Retinal pigment epithelial cell (primary cell): ENCODE measurements at regions not wholly inside any gene's neighbourhood (a gene's known extent, or its start where the extent isn't known, plus 50 kb on each side); places are given as distances from the start of the nearest gene placed in this dataset.
"Not testable (repeated sequence)": the region's sequence is repeated elsewhere in the genome, so short reads cannot be mapped to it uniquely, and the experiment has no call there.

Experiments
- DNase-seq: peaks from one replicate; pipeline ENCODE4 v3.0.0-alpha.2; 2010; ENCODE audit warnings: low read depth
- H3K4me3 ChIP-seq: 2 replicates; pipeline ENCODE4 v1.5.1; 2011; ENCODE audit warnings: mild to moderate bottlenecking, low read length, control low read depth, moderate library complexity
- TF ChIP-seq, protein P1 (sequence below): conservative IDR thresholded peaks from 2 replicates; pipeline ENCODE4 v1.5.1; 2011; ENCODE audit warnings: low read depth, low read length, control low read depth, inconsistent platforms

DNA sequence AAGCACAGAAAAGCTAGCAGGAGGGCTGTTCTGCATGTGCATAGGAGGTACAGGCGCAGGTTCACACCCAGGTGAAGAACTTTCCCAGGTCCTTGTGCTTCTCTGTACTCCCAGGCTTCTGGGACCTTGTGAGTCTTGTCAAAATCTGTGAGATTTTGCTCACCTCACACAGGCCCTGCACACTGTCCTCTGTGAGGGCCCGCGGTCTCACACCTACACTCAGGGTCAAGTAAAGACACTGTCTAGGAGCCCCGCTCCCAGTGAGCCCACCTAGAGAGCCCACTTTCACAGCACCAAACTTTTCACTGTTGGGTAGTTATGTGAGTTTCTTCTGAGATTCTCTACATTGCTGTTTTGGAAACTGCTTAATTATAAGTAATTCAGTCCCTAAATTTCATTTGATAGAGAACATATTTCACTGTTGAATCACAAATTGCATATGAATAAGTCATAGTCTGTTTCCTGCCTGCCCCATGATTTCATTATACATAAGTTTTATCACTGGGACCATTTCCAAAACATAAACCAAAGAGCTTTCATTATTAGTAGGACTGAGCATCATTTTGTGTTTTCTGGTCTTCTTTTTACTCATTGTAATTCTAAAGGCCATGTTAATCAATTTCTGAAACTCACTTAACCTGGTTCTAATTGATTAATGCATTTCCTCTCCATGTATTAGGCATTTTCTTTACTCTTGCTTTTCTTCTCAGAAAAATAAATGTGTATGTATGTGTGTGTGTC, 234.2 kb upstream of the SPOPL start:
- peak; percentile 72 for DNase-seq
- TF ChIP-seq, protein P1, sequence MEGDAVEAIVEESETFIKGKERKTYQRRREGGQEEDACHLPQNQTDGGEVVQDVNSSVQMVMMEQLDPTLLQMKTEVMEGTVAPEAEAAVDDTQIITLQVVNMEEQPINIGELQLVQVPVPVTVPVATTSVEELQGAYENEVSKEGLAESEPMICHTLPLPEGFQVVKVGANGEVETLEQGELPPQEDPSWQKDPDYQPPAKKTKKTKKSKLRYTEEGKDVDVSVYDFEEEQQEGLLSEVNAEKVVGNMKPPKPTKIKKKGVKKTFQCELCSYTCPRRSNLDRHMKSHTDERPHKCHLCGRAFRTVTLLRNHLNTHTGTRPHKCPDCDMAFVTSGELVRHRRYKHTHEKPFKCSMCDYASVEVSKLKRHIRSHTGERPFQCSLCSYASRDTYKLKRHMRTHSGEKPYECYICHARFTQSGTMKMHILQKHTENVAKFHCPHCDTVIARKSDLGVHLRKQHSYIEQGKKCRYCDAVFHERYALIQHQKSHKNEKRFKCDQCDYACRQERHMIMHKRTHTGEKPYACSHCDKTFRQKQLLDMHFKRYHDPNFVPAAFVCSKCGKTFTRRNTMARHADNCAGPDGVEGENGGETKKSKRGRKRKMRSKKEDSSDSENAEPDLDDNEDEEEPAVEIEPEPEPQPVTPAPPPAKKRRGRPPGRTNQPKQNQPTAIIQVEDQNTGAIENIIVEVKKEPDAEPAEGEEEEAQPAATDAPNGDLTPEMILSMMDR = no peak
- H3K4me3 ChIP-seq = no peak overlapping the region

DNA sequence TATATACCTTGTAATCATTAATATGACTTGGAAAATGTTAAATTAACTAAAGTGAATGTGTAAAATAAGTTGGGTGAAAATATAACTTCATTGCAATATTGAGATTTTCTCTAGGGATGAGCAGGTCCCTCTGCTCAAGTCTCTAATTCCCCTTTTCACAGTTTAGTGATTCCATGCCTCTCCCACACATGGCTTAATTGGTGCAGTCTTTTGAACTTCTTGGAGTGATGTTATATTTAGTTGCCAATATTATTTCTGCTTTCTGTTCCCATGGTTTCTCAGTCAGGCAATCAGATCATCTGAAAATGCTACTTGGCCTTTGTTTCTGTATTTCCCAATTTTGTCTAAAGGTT, 233.7 kb upstream of the SPOPL start:
- TF ChIP-seq, protein P1 = no peak
- no peak overlapping the region for H3K4me3 ChIP-seq
- no peak for DNase-seq

DNA sequence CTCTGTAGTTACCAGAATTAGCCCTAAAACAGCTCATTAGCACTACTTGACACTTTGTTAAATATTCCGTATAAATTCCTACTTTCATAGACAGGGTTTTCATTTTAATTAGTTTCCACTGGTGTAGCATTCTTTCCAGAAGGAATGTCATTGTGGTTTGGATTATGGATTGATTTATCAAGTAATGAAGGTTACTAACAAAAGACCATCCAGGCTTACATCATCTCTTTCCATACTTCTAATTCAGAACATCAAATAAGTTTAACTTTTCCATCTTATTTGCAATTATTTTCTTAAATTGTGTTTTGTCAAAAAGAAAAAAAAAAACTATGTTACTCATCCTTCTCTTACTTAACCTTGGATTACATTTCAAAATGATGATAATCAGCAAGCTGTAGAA, 231.8 kb upstream of the SPOPL start:
- DNase-seq = peak; percentile 87
- TF ChIP-seq, protein P1 = no peak
- no peak overlapping the region for H3K4me3 ChIP-seq

DNA sequence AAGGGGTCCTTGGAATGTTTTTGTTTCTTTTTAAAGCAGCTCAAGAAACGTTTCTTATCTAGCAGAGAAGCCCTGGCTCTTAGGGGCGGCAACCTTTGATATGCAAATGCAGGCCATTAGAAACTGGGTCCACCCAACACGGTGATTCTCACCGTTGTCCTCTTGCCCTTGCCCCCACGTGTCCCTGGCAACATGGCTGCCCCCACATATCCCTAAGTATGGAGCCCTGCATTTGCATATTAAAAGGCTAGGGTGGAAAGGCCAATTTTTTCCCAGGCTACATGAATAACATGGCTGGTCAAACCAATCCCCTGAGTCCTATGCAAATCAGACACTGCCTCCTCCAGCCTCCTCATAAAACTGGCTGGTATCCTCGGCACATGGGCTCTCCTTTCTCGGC, 230.1 kb upstream of the SPOPL start:
- TF ChIP-seq, protein P1 = no peak
- DNase-seq = no peak

DNA sequence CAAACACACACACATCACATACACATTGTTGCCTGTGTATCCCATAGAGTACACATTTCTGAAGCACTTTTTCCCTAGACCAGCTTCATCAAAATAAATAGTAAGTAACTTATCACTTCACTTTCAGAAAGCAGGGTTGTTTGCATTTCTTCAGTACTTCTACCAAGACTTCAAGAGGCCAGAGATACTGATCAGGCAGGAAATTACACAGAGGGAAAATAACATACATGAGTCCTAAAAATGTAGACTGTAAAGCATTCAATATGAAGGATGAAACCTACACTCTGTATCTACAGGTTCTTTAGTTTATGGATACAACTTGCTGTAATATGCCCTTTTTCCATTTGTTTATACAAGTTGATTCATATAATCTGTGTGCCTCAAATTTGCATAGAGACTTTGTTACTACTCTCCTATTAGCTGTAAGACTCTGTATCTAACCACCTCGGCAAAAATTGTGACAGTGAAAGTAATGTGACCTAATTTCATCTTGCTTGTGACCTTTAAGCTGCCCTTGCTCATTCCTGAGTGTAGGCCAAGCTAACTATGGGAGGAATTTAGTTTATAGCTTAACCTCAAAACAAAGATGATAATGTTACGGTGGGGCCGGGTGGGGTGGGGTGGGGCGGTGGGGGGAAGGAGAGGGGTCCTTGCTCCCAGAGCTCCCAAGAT, 228.9 kb upstream of the SPOPL start:
- no peak for DNase-seq
- H3K4me3 ChIP-seq = no peak overlapping the region
- TF ChIP-seq, protein P1 = no peak

More for the DNA sequence above, 230.1 kb upstream of the SPOPL start:
- no peak overlapping the region for H3K4me3 ChIP-seq

DNA sequence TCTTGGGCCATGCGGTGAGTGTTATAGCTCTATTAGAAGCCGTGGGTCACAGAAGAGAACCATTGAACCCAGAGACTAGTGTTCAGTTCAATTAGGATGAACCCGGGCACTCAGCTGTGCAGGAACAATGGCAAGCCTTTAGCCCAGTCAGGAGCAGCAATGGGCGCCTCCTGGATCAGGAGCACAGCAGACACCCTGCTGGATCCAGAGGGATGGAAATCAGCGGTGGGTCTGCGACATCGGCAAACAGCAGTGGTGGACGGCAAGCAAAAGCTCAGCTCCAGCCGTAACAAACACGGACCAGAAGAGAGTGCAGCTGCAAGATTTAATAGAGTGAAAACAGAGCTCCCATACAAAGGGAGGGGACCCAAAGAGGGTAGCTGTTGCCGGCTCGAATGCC, 228.3 kb upstream of the SPOPL start:
- DNase-seq, H3K4me3 ChIP-seq: not testable (repeated sequence)

DNA sequence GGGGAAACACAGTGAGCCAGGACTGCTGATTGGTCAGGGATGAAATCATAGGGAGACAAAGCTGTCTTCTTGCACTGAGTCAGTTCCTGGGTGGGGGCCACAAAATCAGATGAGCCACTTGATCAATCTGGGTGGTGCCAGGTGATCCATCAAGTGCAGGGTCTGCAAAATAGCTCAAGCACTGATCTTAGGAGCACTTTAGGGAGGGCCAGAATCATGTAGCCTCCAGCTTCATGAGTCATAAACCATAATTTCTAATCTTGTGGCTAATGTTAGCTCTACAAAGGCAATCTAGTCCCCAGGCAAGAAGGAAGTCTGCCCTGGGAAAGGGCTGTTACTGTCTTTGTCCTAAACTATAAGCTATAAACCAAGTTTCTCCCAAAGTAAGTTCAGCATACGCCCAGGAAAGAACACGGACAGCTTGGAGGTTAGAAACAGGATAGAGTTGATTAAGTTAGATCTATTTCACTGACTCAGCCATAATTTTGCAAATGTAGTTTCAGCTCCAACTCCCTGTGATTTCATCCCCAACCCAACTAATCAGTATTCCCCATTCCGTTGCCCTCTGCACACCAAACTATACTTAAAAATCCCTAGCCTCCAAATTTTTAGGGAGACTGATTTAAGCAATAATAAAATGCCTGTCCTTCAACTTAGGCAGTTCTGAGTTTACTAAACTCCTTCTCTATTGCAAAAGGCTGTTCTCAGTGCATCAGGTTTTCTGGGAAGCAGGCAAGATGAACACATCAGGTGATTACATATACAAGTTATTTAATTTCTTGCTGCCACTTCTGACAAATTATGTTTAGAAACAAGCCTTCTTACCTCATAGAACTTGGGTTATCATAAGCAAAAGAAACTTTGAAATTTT, 226.9 kb upstream of the SPOPL start:
- H3K4me3 ChIP-seq = no peak overlapping the region
- DNase-seq = no peak
- TF ChIP-seq, protein P1 = no peak
